MM.1S (cell line): ENCODE measurements at regions not wholly inside any gene's neighbourhood (a gene's known extent, or its start where the extent isn't known, plus 50 kb on each side); places are given as distances from the start of the nearest gene placed in this dataset.

Source experiments
- EZH2 ChIP-seq: fragments of 300-600 bp; sonication (generic); optimal IDR thresholded peaks from 2 replicates; pipeline ENCODE3; 2017; ENCODE audit warnings: low read depth, mild to moderate bottlenecking, antibody characterized with exemption, low read length, mixed read lengths
- TF ChIP-seq, protein P1 (sequence below): fragments of 300-600 bp; sonication (generic); IDR thresholded peaks from 2 replicates; pipeline ENCODE4 v1.5.1; 2016; ENCODE audit warnings: antibody characterized with exemption, low read length, mixed read lengths

DNA sequence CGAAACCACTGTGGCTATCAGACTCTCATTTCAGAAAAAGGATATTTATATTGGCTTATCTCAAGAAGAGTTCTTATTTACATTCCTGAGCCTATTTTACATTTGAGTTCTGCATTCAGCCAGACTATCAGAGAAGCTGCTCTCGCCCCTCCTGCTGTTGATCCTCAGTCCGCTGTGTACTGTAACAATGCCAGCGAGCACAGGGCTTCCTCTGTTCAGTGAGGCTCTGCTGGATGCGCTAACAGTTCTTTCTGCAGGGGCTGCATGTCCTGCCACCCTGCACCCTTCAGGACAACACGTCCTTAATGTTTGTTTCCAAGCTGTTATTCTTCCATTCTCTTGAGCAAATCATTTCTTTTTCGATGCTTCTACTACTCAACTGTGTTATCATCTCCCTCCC, 463.7 kb upstream of the SGCG start:
- no peak for TF ChIP-seq EZH2
- TF ChIP-seq, protein P1, sequence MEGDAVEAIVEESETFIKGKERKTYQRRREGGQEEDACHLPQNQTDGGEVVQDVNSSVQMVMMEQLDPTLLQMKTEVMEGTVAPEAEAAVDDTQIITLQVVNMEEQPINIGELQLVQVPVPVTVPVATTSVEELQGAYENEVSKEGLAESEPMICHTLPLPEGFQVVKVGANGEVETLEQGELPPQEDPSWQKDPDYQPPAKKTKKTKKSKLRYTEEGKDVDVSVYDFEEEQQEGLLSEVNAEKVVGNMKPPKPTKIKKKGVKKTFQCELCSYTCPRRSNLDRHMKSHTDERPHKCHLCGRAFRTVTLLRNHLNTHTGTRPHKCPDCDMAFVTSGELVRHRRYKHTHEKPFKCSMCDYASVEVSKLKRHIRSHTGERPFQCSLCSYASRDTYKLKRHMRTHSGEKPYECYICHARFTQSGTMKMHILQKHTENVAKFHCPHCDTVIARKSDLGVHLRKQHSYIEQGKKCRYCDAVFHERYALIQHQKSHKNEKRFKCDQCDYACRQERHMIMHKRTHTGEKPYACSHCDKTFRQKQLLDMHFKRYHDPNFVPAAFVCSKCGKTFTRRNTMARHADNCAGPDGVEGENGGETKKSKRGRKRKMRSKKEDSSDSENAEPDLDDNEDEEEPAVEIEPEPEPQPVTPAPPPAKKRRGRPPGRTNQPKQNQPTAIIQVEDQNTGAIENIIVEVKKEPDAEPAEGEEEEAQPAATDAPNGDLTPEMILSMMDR = no peak
